ENCODE measurements at regions not wholly inside any gene's neighbourhood (a gene's known extent, or its start where the extent isn't known, plus 50 kb on each side); places are given as distances from the start of the nearest gene placed in this dataset.

GRCh38 chr9:95610006-95610785 lies 93.4 kb upstream of the PTCH1 start:
- DNase-seq = no peak

DNA sequence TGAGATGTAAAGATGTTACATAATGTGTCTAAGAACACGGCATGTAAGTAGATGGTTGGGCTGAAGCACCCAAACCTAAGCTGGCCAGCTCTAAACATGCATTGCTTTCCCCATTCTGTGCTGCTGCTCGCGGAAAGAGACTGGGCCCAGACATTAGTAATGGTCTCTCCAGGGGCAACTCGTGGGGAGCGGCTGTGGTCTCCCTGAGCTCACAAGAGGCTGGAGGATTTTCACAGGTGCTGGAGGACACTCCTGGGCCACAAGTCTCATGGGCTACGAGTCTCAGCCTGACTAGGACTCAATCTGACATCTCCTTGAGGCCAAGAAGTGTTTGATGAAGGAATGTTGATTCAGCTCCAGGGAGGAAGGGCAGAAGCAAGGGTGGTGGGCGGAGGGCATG lies 92.7 kb upstream of the PTCH1 start:
- DNase-seq = no peak

- DNase-seq = no peak
Measured at GRCh38 chr9:95608341-95608740, 91.6 kb upstream of the PTCH1 start.

DNA sequence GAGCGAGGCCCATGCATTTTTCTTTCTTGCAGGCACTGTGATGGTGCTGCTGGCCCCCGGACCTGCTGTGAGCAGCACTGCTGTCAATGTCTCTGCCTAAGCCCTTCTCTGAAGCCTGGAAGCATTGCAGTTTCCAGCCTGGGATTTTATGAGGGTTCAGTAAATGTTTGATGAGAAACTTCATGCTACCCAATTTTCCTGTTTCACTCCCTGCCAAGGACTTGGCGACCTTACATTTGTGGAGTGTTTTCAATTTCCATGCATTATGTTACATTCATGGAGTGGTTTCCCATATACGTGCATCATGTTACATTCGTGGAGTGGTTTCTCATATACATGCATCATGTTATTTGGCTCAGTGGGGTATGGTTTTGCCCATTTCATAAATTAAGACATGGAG lies 90.7 kb upstream of the PTCH1 start:
- DNase-seq = no peak

DNA sequence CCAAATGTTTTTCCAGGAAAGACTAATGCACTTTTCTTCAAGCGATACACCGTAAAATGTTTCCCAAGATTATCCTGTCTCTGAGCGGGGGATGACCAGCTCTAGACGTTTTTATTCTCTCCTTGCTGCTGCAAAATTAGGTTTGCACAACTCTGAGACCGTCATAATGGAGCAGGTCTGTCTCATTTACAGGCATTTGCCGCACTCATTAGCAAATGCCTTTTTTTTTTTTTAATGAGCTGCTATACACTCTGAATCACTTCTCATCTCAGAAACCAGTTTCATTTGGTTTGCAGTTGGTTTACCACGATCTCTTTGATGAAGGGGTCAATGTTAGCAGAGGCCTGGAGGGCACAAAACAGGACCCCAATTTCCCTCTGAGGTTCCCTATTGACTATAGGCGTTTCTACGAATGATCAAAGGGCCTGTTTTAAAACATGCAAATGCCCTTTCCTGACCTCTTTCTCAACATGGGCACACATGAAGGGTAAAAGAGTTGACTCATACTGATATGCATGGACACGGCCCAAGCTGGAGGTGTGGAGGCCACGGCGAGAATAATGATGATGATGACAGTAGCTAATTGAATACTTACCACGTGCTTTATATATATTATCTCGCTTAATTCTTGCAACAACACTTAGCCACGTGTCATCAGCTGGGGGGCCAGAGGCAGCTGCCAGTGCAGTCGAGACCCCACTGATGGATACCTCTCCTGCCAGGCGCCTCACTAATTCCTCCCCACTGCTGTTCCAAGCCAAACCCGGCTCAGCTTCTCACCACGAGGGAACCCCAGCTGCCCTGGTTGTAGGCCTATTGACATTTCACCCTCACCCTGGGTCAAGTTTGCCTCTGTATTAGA lies 89.9 kb upstream of the PTCH1 start:
- no peak for DNase-seq

DNA sequence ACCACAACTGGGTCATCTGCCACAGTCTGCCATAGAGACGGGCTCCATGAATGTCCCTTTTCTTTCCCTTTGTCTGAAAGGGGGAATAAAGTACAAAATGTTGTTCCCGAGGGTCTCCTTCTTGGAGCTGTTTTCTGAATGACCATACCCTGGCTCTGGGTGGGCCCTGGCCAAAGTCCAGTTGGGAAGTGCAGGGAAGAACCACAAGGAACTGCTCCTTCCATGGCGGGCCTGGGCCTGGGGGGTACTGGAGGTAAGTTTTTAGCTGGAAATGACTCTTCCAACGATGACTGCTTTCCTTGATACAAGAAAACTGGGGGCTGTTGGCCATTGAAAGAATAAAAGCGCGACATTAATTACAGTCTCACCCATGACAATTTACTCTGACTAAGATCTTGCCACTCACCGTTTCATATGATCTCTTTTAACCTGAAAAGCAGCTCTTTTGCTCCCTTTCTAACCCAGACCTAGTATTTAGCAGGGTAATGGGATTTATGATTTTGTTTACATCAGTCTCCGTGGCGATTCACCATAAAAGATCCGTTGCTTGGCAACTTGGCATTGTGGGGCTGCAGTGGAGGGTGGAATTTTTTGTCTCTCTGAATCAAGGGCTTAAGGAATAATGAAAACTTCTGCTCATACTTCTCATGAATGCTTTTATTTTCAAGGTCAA lies 89.2 kb upstream of the PTCH1 start:
- DNase-seq = no peak

- no peak for DNase-seq
Measured at GRCh38 chr9:95605101-95605500, 88.3 kb upstream of the PTCH1 start.

- DNase-seq = no peak
Measured at GRCh38 chr9:95598236-95598635, 81.5 kb upstream of the PTCH1 start.

DNA sequence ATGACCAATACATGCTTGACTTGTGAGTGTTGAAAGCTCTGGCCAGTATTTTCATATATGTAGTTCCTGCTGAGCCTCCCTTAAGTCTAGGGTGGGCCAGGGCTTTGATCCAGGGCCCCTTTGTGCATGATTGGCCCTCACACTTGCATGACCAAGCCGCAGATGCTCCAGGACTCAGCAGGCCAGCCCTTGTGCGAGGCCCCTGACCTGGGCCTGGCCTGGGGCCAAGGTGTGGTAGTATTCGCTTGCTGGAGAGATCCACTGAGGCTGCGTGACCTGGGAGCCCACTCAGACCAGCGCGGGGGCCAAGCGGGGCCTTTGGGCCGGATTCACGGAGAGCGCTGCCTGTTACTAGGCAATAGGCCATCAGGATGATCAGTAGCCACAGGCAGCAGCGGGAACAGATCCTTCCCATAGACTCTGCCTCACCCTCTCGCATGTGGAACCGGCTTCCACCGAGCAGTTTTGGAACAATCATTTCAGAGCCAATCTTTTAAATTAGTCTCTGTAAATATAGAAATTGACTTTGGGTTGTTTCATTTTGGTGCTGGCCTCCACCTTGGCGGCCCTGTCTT lies 79.0 kb upstream of the PTCH1 start:
- no peak for DNase-seq

DNA sequence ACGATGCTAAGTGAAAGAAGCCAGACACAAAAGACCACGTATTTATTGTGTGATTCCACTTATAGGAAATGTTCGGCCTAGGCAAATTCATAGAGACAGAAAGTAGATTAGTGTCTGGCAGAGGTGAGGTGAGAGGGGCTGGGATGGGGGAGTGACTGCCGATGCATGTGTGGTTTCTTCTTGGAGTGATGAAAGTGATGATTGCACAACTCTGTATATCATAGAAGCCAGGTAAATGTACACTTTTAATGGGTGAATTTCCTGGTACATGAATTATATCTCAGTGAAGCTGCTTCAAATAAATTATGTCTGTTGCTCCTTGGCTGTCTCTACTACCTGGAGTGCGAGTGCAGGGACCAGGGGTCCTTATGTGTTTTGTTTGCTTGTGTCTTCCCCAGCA lies 76.2 kb upstream of the PTCH1 start:
- DNase-seq = no peak

GRCh38 chr9:95588724-95589588 lies 72.2 kb upstream of the PTCH1 start:
- no peak for DNase-seq

DNA sequence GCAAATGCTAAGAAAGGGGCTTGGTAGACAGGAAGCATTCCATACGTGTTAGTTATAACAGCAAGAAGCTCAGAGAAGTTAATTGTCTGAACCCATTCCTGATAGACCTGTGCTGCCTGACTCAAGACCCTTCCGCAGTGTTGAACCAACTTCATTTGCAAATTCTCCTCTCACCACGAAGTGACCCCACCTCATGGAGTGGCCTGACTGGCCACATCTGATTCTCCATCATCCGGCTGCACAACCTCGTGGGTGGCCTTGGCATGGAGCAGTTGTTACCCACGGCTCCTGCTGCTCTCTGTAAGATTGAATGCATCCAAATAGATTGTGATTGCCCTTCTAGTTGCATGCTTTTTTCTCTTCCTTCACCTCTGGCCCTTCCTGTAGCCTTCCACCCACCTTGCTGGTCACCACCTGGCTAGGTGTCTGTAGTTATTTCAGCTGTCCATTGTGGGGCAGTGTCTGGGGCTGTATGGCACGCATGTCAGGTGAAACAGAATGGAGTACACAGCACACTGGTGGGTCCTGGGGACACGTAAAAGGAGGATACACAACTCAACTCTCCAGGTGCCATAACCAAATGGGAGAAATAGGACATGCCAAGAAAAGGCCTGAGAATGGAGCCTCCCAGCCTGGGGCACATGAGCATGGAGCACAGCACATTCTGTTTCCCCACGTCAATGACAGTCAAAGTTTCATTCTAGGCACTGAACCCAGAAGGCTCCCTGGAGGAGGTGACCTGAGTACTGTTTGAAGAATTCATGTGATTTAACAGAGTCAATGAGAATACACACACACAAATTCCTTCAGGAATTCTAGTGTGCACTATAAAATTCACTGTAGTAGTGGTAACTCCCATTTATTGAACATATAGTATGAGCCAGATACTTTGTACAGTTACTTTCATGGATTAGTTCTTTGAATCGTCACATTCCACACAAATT lies 70.5 kb upstream of the PTCH1 start:
- no peak for DNase-seq

DNA sequence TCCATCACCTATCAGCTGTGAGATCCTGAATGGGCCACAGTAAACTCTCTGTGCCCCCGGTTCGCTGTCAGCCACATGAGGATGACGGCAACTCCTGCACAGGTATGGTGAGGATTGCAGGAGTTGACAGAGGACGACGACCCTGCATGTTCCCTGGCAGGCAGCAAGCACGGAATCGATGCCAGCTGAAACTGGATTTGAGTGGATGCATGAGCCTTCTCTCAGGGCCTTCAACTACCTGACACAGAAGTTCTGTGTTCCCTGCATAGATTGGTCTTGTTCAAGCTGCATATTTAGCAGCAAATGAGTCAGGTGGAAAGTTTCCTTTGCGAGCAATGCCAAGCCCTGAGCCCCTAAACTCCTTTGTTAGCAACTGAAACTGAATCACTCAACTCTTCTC lies 69.6 kb upstream of the PTCH1 start:
- DNase-seq = no peak

- DNase-seq = no peak
Measured at GRCh38 chr9:95585824-95586223, 69.1 kb upstream of the PTCH1 start.

DNA sequence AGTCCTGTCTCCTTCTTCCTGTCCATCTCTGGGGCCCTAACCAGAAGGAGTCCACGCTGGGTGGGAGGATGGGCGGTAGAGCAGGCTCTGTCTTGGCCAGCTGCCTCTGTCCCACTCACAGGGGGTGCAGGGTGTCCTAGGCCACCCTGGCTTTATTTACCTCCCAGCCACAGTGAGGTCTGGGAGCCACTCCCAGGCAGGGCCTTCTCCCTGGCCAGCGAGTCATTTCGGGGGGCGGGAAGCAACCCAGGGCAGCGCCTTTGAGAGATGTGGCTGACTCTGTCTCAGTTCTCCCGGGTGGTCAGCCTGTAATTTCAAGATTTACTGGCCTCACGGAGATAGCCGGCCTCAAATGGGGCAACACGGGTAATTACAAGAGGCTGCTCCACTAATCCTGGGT lies 67.4 kb upstream of the PTCH1 start:
- no peak for DNase-seq

DNA sequence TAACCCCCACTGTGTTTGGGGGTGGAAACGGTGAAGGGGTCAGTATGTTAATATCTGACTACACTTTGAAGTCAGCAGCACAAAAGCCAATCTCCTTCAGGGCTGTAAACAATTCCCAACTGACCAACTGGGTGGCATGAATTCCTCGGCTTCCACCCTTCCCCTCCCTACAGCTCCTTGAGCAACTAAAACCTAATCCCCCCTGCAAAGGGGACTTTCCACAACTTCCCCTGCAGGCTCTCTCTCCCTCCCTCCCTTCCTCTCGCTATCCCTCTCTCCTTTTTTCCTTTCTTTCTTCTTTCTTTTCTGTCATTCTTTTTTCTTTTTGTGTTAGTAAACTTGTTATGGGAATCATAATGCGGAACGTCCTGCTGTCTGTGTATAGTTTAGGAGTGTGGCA lies 65.1 kb upstream of the PTCH1 start:
- no peak for DNase-seq

- DNase-seq = no peak
Measured at GRCh38 chr9:95580812-95581761, 64.3 kb upstream of the PTCH1 start.

- no peak for DNase-seq
Measured at GRCh38 chr9:95574866-95575553, 58.2 kb upstream of the PTCH1 start.

DNA sequence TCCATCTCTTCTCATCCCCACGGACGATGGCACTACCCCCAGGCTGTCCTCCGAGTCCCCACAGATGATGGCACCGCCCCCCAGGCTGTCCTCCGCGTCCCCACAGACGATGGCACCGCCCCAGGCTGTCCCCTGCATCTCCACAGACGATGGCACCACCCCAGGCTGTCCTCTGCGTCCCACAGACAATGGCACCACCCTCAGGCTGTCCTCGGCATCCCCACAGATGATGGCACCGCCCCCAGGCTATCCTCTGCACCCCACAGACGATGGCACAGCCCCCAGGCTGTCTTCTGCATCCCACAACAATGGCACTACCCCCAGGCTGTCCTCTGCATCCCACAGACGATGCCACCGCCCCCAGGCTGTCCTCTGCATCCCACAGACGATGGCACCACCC lies 57.4 kb upstream of the PTCH1 start:
- DNase-seq = peak; percentile 19
